ENCODE measurements at regions not wholly inside any gene's neighbourhood (a gene's known extent, or its start where the extent isn't known, plus 50 kb on each side); places are given as distances from the start of the nearest gene placed in this dataset.

DNA sequence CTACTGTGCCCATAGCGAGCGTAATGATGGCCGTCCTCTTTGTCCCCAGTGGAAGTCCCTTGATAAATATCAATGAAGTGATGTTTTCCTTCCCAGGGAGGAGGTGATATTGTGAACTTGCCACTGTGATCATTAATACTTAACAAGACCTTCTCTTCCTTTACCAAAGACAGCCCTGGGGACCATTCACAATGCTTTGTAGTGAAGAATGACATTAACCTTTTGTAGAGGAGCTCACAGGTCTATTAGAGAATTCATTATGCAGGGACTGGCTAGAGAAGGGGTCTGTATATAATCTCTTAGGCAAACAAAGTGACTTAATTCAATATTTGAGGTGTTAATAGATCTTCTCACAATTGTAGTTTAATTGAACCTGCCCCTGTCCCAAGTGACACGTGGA lies 452.9 kb upstream of the DMAC1 start:
- H3K56ac ChIP-seq (replicated peaks; ENCODE audit: insufficient read length, low read depth, low read length), result no peak overlapping the region
- 92% methylated on average over 4 of the region's 4 CpGs; no CpG with 5 or more reads in 1 of the 2 experiments for WGBS, 2 experiments (ENCODE audit: extremely low coverage in 1 of 2, insufficient coverage in 1 of 2, insufficient read length in 1 of 2, insufficient replicate concordance in 2 of 2, low coverage in 1 of 2, low lambda C conversion rate in 2 of 2, missing lambda C conversion rate in 1 of 2)

More for the DNA sequence above, 452.9 kb upstream of the DMAC1 start:
- H2BK15ac ChIP-seq (ENCODE audit: low read length), result no peak overlapping the region
- POLR2A ChIA-PET (ENCODE audit: partially characterized antibody), result no interaction called here
- no peak overlapping the region for H2BK20ac ChIP-seq (ENCODE audit: low read length)
- H3K18ac ChIP-seq (ENCODE audit: extremely low read depth, low read length), result no peak overlapping the region
- H2AFZ ChIP-seq (ENCODE audit: low read length), result no peak overlapping the region
- H4K91ac ChIP-seq (replicated peaks; ENCODE audit: insufficient read length, low read length), result no peak overlapping the region
- H3K4me2 ChIP-seq (ENCODE audit: insufficient read depth in 1 of 2, low read depth in 2 of 2, low read length in 2 of 2), result no peak overlapping the region
- H3K4me1 ChIP-seq (replicated peaks in 1 of 4; ENCODE audit: control insufficient read depth in 3 of 4, insufficient read depth in 4 of 4, low read length in 3 of 4), result no peaks in the 10 kb centered on the region
- H3K9ac ChIP-seq (replicated peaks in 1 of 4; ENCODE audit: extremely low read depth in 1 of 4, low read depth in 3 of 4, low read length in 3 of 4), result no peak overlapping the region
- H2BK12ac ChIP-seq (ENCODE audit: low read depth, low read length), result no peak overlapping the region
- H3K4ac ChIP-seq (replicated peaks; ENCODE audit: insufficient read length, low read depth, low read length), result no peak overlapping the region
- no peak overlapping the region for H4K5ac ChIP-seq (ENCODE audit: insufficient read length, low read depth, low read length)
- FAIRE-seq, result no peak
- H4K8ac ChIP-seq (ENCODE audit: extremely low read depth, insufficient read depth, low read length), result no peak overlapping the region
- H3K27me3 ChIP-seq (replicated peaks in 1 of 4; ENCODE audit: control insufficient read depth in 3 of 4, extremely low read depth in 1 of 4, insufficient read depth in 3 of 4, low read length in 3 of 4), result no peaks in the 10 kb centered on the region
- no peak overlapping the region for H3K27ac ChIP-seq (ENCODE audit: low read depth, low read length)
- CTCF ChIA-PET (ENCODE audit: partially characterized antibody), result no interaction called here
- H3K79me1 ChIP-seq (ENCODE audit: low read depth, low read length), result no peaks in the 10 kb centered on the region
- H3K14ac ChIP-seq (ENCODE audit: insufficient read length), result no peak overlapping the region
- H3K36me3 ChIP-seq (ENCODE audit: control insufficient read depth in 2 of 4, insufficient read depth in 4 of 4, low read length in 3 of 4), result no peaks in the 10 kb centered on the region
- TF ChIP-seq PHF8 (conservative IDR thresholded peaks at IDR 0.05; ENCODE audit: low read depth, low read length), result no peak
- TF ChIP-seq, protein P1, sequence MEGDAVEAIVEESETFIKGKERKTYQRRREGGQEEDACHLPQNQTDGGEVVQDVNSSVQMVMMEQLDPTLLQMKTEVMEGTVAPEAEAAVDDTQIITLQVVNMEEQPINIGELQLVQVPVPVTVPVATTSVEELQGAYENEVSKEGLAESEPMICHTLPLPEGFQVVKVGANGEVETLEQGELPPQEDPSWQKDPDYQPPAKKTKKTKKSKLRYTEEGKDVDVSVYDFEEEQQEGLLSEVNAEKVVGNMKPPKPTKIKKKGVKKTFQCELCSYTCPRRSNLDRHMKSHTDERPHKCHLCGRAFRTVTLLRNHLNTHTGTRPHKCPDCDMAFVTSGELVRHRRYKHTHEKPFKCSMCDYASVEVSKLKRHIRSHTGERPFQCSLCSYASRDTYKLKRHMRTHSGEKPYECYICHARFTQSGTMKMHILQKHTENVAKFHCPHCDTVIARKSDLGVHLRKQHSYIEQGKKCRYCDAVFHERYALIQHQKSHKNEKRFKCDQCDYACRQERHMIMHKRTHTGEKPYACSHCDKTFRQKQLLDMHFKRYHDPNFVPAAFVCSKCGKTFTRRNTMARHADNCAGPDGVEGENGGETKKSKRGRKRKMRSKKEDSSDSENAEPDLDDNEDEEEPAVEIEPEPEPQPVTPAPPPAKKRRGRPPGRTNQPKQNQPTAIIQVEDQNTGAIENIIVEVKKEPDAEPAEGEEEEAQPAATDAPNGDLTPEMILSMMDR (IDR thresholded peaks at IDR 0.05; ENCODE audit: control extremely low read depth in 1 of 3, insufficient read depth in 1 of 3, low read depth in 1 of 3, low read length in 3 of 3), result no peak
- TF ChIP-seq, protein P2, sequence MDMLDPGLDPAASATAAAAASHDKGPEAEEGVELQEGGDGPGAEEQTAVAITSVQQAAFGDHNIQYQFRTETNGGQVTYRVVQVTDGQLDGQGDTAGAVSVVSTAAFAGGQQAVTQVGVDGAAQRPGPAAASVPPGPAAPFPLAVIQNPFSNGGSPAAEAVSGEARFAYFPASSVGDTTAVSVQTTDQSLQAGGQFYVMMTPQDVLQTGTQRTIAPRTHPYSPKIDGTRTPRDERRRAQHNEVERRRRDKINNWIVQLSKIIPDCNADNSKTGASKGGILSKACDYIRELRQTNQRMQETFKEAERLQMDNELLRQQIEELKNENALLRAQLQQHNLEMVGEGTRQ (IDR thresholded peaks at IDR 0.05; ENCODE audit: low read length), result no peak
- TF ChIP-seq BRCA1 (IDR thresholded peaks at IDR 0.05; ENCODE audit: low read depth, low read length), result no peak
- TF ChIP-seq BACH1 (IDR thresholded peaks at IDR 0.05; ENCODE audit: low read length), result no peak
- no peak for TF ChIP-seq SUZ12 (IDR thresholded peaks at IDR 0.05; ENCODE audit: low read length)
- TF ChIP-seq RBBP5 (IDR thresholded peaks at IDR 0.05; ENCODE audit: borderline replicate concordance, low read depth, low read length), result no peak
- no peaks in the 10 kb centered on the region for H3K79me2 ChIP-seq (ENCODE audit: control insufficient read depth in 1 of 2, insufficient read depth in 2 of 2, low read length in 2 of 2)
- H2BK120ac ChIP-seq (replicated peaks; ENCODE audit: low read depth, low read length), result no peak overlapping the region
- H3K23me2 ChIP-seq (ENCODE audit: low read depth, low read length), result no peaks in the 10 kb centered on the region
- H4K20me1 ChIP-seq (replicated peaks in 1 of 2; ENCODE audit: control insufficient read depth in 1 of 2, insufficient read depth in 2 of 2, low read length in 2 of 2), result no peaks in the 10 kb centered on the region
- no peak for DNase-seq (ENCODE audit: low read depth in 1 of 2, low spot score in 2 of 2)
- no peak overlapping the region for H2BK5ac ChIP-seq (ENCODE audit: low read depth, low read length)
- H3K9me3 ChIP-seq (ENCODE audit: insufficient read depth in 2 of 2, low read depth in 1 of 2, low read length in 1 of 2), result no peaks in the 10 kb centered on the region
- no peak overlapping the region for H2AK5ac ChIP-seq (ENCODE audit: low read depth, low read length)
- no peak overlapping the region for H3K23ac ChIP-seq (ENCODE audit: insufficient read length)
- no peak overlapping the region for H3K4me3 ChIP-seq (ENCODE audit: extremely low read depth in 1 of 4, insufficient read depth in 2 of 4, low read depth in 3 of 4, low read length in 4 of 4)
